Stimulated activated naive CD4-positive, alpha-beta T cell (primary cell): ENCODE measurements at regions not wholly inside any gene's neighbourhood (a gene's known extent, or its start where the extent isn't known, plus 50 kb on each side); places are given as distances from the start of the nearest gene placed in this dataset.
"Not testable (repeated sequence)": the region's sequence is repeated elsewhere in the genome, so short reads cannot be mapped to it uniquely, and the experiment has no call there.

Experiments
- DNase-seq, 6 experiments: peaks; one replicate each; lab custom pipeline; 2025; lab: John Stamatoyannopoulos, UW

GRCh38 chr4:188374871-188375270, 235.6 kb downstream of the TRIML1 start:
- DNase-seq = no peak

- DNase-seq = no peak
These were observed 238.6 kb downstream of the TRIML1 start for GRCh38 chr4:188377816-188378215.

GRCh38 chr4:188383180-188383579, 243.9 kb downstream of the TRIML1 start:
- no peak for DNase-seq

- no peak for DNase-seq
These were observed 248.0 kb downstream of the TRIML1 start for GRCh38 chr4:188387179-188387791.

GRCh38 chr4:188391349-188391748, 252.1 kb downstream of the TRIML1 start:
- not testable (repeated sequence) for DNase-seq

- no peak for DNase-seq
These were observed 256.8 kb downstream of the TRIML1 start for GRCh38 chr4:188396037-188396436.

GRCh38 chr4:188399834-188400233, 260.6 kb downstream of the TRIML1 start:
- DNase-seq = no peak

- no peak for DNase-seq
These were observed 261.2 kb downstream of the TRIML1 start for GRCh38 chr4:188400451-188400850.

- no peak for DNase-seq
These were observed 264.0 kb downstream of the TRIML1 start for GRCh38 chr4:188403272-188403671.

GRCh38 chr4:188405071-188405835, 266.0 kb downstream of the TRIML1 start:
- DNase-seq = not testable (repeated sequence)

- peak in 1 of 6 experiments; percentile 1 for DNase-seq
These were observed 269.2 kb downstream of the TRIML1 start for GRCh38 chr4:188408244-188409030.

GRCh38 chr4:188409851-188410250, 270.6 kb downstream of the TRIML1 start:
- no peak for DNase-seq

GRCh38 chr4:188411805-188412204, 272.6 kb downstream of the TRIML1 start:
- DNase-seq = no peak

- no peak for DNase-seq
These were observed 273.3 kb downstream of the TRIML1 start for GRCh38 chr4:188412499-188412898.

GRCh38 chr4:188414441-188414840, 275.2 kb downstream of the TRIML1 start:
- DNase-seq = no peak

- DNase-seq = no peak
These were observed 277.9 kb downstream of the TRIML1 start for GRCh38 chr4:188417181-188417580.

GRCh38 chr4:188423039-188423438, 283.8 kb downstream of the TRIML1 start:
- DNase-seq = no peak

GRCh38 chr4:188428935-188429334, 289.7 kb downstream of the TRIML1 start:
- DNase-seq = no peak

GRCh38 chr4:188429965-188430364, 290.7 kb downstream of the TRIML1 start:
- DNase-seq = no peak

- no peak for DNase-seq
These were observed 291.1 kb downstream of the TRIML1 start for GRCh38 chr4:188430384-188430783.

- DNase-seq = no peak
These were observed 293.1 kb downstream of the TRIML1 start for GRCh38 chr4:188432328-188432727.

GRCh38 chr4:188433741-188434315, 294.6 kb downstream of the TRIML1 start:
- no peak for DNase-seq
